ENCODE measurements at regions not wholly inside any gene's neighbourhood (a gene's known extent, or its start where the extent isn't known, plus 50 kb on each side); places are given as distances from the start of the nearest gene placed in this dataset.
"Not testable (repeated sequence)": the region's sequence is repeated elsewhere in the genome, so short reads cannot be mapped to it uniquely, and the experiment has no call there.

- TF ChIP-seq ZNF274 (IDR thresholded peaks at IDR 0.05; ENCODE audit: low read depth, low read length); SUZ12 (IDR thresholded peaks at IDR 0.05; ENCODE audit: extremely low read depth, insufficient read depth, insufficient read length); YY1 (IDR thresholded peaks at IDR 0.05; ENCODE audit: insufficient read depth, insufficient read length): not testable (repeated sequence)
Measured at GRCh38 chr7:73170415-73170814, 84.6 kb upstream of the SPDYE9 start.
